GM21526 (cell line): ENCODE measurements at regions not wholly inside any gene's neighbourhood (a gene's known extent, or its start where the extent isn't known, plus 50 kb on each side); places are given as distances from the start of the nearest gene placed in this dataset.

ENCODE experiments used
- ATAC-seq: cut with Tn5 transposase; IDR thresholded peaks from one replicate; pipeline ENCODE4 v1.9.1; 2021; ENCODE audit warnings: moderate library complexity; ENCODE audit not compliant: unreplicated experiment, low FRiP score

DNA sequence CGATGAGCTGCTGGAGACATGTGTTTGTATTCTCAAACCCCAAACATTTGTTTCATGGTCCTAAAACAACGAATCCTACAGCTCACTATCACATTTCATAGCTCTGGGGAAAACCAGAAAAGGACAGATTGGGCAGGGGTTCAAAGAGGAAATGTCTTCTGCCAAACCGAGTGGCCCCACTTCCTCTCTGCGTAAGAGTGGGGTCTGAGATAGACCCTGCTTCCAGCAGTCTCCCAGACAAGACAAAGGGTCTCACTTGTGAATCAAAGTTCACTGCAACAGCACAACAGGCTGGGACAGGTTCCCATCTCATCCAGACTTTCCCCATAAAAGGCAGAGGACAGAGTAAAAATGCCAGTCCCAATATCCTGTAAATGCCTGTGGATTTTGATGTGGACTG is 276.2 kb upstream of the SLC24A2 start:
- ATAC-seq: no peak

DNA sequence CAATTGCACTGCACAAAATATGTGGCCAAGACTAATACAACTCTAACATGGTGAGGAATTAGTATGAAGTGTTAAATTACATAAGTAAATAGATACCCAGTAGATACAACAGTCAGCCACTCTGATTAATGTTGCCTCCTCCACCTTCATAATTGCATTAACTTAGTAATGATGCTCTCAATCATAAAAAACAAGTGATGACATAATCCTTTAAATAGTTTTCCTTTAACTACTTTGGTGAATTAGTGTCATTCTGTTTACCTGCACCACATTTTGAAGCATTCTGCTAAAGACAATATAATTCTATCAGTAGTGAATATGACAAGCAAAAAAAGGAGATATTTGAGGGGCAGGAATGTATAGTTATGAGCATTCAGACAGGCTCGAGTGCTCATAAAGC is 265.9 kb upstream of the SLC24A2 start:
- ATAC-seq: no peak

DNA sequence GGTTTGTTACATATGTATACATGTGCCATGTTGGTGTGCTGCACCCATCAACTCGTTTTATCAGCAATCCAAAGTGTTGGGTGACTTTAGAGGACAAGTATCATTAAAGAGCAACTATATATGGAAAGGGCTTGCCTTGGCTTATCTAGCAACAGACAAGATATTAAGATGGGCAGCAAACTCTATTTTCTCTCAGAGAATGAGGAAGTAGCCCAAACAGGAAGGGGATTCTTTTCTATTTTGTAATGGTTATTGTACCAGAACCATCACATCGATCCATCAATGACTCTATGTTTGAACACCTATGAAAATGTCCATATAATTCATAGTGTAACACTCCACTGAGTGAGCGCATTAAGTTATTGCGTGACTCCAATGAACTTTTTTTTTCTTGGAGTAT is 260.1 kb upstream of the SLC24A2 start:
- ATAC-seq: no peak

DNA sequence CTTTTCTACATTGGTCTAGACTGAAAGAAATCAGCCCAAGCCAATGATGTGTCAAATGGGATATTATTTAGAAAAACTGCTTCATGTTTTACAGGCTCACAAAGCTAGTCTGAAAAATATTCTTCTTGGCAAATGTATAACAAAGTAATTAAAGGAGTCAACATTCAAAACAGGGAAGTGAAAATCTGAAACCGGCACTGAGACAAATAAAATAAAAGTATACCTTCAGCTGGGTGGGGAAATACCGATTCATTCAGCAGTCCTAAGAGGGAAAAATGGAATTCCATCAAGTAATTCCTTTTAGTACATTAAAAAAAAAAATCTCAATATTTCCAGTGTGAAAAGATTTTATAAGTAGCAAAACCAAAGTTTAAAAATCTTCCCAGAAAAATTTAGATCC is 259.6 kb upstream of the SLC24A2 start:
- ATAC-seq: no peak

DNA sequence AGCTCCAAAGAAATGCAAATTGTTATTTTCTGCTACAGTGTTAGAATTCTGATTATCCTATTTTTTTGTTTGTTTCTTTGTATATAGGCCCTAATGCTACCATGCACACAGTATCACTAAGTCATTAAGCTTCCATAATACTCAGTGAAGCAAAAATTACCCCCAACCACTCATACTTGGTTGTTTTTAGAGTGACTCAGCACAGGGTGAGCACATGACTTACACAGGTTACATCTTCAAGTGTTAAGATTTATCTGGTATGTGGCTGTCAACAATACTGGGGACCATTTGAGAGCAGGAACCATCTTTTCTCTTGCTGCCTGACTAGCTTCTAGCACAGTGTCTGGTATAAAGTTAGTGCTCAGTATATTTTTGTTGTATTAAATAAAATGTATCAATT is 255.8 kb upstream of the SLC24A2 start:
- ATAC-seq: no peak

DNA sequence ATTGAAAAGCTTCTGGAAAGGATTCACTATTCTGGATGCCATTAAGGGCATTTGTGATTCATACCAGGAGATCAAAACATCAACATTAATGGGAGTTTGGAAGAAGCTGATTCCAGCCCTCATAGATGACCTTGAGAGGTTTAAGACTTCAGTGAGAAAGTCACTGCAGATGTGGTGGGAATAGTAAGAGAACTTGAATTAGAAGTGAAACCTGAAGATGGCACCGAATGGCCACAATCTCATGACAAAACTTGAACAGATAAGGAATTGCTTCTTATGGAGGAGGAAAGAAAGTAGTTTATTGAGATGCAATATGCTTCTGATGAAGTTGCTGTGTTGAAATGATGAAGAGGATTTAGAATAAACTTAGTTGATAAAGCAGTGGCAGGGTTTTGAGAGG is 254.6 kb upstream of the SLC24A2 start:
- peak; percentile 46 for ATAC-seq

DNA sequence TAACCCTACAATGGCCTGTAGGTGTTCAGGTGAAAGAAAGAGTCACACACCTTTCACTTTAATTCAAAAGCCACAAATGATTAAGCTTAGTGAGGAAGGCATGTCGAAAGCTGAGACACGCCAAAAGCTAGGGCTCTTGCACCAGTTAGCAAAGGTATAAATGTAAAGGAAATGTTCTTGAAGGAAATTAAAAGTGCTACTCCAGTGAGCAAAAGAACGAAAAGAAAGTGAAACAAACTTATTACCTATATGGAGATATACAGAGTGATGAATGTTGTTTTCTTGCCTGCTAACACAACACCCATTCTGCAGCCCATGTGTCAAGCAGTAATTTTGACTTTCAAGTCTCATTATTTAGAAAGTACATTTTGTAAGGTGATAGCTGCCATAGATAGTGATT is 254.2 kb upstream of the SLC24A2 start:
- peak; percentile 57 for ATAC-seq

DNA sequence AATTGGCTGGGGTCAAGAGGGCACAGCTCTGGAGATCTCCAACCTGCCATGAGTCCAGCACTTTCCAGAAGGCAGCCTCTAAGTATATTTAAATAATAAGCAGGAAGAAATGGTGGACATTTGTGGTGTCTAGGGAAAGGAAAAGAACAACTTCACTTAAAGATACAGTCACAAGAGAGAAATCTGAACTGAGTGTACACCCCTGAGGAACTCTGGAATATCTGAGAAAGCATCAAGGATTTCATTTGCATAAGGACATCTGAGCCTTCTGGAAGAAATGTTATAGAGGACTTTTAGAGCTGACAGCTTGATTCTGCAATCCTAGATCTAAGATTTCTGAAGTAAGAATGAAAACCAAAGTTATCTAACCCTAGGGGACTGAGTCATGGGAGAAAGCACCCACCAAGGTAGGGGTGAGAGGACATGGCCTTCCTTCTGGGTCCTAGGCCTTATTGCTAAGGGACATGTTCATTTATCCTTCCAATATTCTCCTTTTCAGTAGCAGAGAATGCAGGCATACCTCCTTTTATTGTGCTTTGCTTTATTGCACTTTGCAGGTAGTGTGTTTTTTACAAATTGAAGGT is 253.4 kb upstream of the SLC24A2 start:
- ATAC-seq: no peak

DNA sequence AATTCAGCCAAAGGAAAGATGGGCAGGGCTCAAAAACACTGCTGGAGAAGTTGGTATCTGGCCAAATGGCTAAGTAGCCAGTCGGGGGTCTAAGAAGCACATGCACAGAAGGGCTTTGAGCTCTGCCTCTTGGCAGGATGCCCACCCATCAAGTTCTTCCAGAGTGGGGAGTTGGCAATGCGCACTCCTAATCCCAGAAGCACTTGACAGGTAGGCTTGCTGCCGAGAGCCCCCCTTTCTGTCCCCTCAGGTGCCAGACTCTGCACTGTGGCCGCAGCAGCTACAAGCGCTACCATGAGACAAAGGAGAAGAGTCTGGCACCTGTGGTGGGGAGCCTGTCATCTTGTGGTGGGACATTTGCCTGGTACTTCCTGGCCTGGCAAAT is 252.9 kb upstream of the SLC24A2 start:
- no peak for ATAC-seq

DNA sequence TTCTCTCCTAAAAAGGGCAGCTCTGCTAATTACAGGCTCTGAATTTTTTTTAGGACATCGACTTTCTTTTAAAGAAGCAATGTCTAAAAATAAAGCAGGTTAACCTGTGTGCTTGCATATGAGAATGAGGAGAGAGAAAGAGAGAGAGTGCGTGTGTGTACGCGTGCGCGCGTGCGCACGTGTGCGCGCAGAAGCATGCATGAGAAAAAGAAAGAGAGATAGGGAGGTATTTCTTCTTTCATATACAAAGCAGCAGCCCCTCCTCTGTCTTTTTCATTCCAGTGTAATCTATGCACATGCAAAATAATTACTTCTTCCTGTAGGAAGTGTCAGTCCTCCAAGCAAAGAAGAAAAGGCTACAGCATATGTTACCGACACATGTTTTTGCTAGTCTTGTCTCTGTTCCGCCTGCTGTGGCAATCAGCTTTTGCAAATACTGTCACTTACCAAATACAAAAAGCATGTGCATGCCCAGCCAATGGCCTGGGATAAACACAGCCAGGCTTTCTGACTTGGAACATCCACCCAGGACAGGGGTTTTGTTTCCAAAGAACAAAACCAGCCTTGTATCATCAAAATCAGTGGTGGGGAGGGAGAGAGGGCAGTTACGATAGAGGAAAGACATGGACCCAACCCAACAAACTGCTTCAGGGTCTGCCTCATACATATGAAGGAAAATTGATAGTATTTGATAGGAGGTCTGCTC is 252.3 kb upstream of the SLC24A2 start:
- ATAC-seq: no peak

DNA sequence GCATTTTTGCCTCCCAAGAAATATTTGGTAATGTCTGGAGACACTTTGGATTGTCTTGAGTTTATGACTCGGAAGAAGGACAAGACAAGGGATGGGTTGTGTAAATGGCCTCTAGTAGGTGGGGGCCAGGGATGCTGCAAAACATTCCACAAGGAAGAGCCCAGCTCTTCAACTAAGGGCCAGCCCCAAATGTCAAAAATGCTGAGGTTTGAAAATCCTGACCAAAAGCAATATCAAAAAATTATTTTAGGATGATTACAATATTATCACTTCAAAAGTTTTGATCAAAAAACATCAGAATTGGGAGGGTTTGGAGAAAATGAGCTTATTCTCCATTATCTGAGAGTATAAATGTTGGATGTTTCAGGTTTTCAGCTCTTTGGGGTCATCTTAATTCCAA is 248.9 kb upstream of the SLC24A2 start:
- no peak for ATAC-seq

DNA sequence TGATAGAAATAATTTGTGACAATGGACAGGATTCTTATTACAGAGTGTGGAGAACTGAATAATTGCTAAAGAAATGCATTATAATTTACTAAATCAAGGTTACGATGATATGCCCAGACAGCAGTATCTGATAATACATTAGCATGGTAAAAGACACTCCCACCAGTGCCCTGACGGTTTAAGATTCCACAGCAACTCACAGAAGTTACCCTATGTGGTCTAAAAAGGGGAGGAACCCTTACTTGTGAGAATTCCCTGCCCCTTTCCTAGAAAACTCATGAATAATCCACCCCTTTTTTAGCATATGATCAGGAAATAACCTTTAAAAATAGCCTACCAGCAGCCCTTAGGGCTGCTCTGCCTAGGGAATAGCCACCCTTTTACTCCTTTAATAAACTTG is 244.7 kb upstream of the SLC24A2 start:
- no peak for ATAC-seq

DNA sequence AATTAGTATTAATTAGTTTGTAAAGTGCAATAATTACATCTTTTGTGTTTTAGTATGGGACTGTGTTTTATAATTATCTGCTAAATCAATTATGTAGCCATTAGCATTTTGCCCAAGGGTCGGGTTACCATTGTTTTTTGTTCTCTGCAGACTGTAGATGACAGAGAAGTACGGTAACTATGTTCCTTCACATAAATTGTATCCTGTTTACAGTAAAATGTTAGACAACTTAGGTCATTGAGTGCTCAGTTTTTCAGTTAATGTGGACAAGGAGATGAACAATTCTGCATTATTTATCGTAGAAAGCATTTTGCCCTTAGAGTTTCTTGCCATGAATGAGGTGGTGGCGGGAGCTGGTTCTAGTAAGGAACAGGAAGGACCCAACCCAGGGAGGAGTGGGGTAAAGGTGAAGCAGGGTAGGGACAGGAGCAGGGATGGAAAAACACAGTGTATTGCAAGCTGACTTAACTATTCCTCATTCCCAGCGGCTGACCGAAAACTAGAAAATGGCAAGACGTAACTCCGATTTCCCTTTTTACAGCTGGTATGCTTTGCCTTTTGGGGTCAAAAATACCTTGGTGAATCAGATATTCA is 243.7 kb upstream of the SLC24A2 start:
- ATAC-seq: no peak

DNA sequence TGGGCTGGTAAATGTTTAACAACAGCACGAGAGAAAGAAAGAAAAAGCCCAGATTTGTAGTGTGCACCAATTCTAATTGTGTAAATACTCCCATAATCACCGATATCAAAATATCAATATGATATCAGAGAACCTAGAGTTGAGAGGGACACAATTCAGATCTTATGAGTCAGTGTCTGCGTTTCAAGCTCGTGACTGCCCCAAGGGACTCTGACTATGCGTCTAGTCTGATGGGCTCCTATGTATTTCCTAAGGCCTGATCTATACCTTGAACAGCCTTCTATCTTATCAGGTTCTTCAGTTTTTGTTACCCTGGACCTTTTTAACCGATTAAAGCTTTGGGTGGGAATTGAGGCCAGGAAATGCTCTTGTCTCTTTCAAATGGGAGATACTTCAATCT is 243.0 kb upstream of the SLC24A2 start:
- ATAC-seq: no peak

DNA sequence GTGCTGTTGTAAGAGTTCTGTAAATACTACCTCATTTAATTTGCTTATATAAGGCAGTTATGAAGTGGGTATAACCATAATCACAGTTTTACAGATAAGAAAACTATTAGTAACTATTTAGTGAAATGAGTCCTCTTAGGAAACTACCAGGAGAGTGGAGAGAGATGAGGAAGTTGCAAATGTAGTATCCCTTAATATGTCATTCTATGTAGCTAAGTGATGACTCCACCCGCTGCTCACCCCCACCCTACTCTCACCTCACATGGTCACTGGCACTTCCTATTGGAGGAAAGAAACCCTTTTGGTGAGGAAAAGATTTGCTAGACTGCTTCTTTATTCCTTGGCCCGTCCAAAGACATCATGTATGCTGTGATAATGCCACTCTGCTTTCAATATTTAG is 241.8 kb upstream of the SLC24A2 start:
- no peak for ATAC-seq

DNA sequence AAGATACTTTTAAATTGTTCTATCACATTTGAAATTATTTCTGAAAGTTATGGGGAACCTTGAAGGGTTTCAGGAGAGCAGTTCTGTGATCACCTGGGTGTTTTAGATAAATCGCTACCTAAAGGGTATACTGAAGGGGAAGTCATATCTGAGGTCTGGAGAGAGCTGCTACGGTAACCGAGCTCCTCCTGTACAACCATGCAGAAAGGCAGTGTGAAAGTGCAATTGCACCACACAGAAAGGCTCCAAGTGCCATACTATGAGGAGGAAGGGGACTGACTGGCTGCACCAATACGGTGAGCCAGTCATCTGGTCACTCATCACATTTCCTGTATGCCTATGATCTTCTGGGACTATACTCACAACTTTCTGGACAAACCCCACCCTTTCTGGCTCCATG is 241.4 kb upstream of the SLC24A2 start:
- no peak for ATAC-seq

DNA sequence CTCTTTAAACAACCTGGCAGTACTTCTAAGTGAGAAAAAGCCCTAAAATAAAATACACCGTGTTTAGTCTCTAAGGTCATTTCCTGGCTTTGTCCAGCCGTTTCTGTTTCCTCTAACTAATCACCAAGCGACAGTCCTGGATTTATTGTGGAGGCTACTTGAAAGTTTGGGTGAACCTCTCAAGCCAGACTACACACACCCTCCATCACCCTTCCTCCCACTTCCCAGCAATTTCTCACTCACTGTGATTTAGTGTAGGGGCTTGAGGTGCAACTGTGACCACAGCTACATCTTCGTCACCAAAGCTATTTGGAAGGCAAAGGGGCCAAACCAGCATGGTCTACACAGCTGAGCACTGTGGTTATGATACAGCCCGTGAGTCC is 240.0 kb upstream of the SLC24A2 start:
- ATAC-seq: no peak

DNA sequence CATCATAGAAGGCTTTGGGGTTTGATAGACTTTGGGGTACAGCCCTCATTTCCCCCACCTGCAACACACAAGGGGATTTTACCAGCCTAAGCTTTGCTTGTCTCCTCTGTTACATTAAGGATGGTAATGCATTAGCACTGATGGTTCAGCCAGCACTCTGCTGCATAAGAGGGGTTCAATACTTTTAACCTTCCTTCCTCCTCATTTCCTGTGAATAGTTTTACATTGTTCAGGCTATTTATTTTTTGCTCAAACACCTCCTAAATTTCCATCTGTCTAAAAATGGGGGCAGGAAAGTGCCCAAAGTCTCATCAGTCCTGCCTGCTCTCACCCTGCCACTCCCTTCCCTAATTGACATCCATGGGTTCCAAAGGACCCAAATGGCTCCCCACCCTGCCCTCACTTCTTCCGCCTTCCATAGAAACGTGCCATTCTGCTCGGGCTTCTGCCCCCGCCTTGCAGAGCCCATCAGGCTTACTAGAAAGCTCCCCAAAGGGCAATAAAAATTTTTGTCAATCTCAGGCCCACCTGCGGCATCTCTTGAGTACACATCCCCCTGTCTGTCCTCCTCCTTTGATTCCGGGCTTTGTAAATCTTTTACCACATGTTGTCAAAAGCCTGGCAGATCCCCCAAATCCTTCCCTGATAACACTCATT is 239.5 kb upstream of the SLC24A2 start:
- ATAC-seq: no peak

DNA sequence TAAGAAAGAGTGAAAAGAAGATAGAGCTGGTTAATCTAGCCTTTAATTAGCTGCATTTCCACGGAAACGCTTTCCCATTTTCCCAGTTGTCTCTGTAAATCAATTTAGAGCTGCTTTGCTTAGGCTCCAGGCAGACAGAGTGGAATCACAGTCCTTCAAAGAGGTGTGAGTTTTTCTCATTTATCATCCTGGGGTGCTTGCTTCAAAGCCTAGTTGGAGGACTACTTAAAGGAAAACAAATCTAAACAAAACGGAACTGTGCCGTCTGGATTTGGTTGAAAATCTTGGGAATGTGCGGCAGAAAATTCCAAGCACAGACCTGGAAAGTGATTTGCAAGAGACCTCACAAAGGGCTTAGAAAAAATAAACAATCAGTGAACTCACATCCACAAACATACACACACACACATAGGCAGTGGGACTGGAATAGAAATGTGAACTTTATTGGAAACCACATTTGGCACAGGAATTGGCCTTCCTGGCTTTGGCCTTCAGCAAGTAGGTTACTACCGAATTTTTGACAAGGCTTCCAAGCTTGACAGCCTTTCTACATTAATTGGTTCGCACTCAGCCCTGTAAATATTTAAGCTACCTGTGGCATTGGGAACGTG is 235.2 kb upstream of the SLC24A2 start:
- no peak for ATAC-seq

DNA sequence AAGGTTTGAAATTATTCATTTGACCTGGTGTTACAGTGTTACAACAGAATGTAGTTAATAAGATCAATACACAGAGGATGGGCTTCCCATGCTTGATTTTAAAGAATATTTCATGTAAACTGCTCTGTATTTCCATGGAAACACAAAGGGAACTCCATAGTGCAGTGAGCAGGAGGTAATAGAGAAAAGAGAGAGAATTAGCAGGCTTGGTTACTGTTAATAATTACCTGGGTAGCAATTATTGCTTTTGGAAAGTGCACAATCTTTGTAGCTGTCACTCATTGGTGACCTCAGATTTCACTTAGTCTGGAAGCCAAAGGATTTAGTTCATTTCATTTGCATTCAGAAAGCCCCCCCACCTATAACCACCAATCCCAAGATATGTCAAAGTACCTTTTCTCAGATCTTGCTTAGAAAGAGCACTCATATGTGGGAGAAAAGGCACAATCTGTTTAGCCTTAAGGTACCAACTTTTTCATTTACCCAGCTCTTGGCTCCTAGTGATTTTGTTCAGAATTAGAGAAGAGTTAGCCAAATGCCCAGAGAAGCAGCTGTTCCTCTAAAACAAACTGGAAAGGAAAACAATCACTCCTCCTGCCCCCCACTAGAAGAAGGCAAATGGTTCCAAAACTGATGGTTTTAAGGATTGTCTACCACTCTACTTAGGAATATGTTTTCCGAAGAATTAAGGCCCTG is 234.5 kb upstream of the SLC24A2 start:
- ATAC-seq: no peak

DNA sequence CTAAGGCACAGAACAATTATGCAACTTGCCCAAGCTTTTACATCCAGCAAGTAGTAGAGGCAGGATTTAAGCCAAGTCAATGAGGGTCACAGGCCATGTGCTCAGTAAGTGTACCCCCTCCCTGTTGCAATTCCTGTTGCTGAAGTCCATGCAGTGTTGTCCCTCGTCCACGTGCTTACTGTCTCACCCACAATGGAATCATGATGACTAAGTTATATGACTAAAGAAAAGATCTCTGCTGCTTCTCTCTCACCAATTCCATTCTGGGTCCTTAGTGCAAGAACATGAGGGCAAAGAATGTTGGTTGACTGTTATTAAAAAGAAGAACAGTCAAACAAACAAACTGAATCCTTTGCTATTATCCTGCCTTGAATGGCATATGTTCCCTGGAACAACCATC is 233.6 kb upstream of the SLC24A2 start:
- ATAC-seq: no peak
